Vagina (tissue), 2 donors: ENCODE measurements at regions not wholly inside any gene's neighbourhood (a gene's known extent, or its start where the extent isn't known, plus 50 kb on each side); places are given as distances from the start of the nearest gene placed in this dataset.

Source experiments
- POLR2A ChIP-seq, 2 donors: fragments of 450-650 bp; IDR thresholded peaks; one replicate each; pipeline ENCODE4 v1.6.1; 2017; ENCODE audit warnings: antibody characterized with exemption in 2 of 2, mild to moderate bottlenecking in 2 of 2, moderate library complexity in 2 of 2
- POLR2AphosphoS5 ChIP-seq, 2 donors: sonication (generic); formaldehyde crosslinking; IDR thresholded peaks; one replicate each; pipeline ENCODE4 v1.9.0; 2017; ENCODE audit warnings: antibody characterized with exemption in 2 of 2, mild to moderate bottlenecking in 2 of 2, low read depth in 1 of 2; ENCODE audit not compliant: insufficient read depth in 1 of 2
- TF ChIP-seq, protein P1 (sequence below), 3 experiments: fragments of 450-650 bp in 2 of 3; fragments of 200-600 bp in 1 of 3; sonication (generic) in 1 of 3; IDR thresholded peaks; one replicate each; pipeline ENCODE4 v1.5.1; 2017 to 2019; ENCODE audit warnings: antibody characterized with exemption in 3 of 3, mild to moderate bottlenecking in 2 of 3, moderate library complexity in 2 of 3

DNA sequence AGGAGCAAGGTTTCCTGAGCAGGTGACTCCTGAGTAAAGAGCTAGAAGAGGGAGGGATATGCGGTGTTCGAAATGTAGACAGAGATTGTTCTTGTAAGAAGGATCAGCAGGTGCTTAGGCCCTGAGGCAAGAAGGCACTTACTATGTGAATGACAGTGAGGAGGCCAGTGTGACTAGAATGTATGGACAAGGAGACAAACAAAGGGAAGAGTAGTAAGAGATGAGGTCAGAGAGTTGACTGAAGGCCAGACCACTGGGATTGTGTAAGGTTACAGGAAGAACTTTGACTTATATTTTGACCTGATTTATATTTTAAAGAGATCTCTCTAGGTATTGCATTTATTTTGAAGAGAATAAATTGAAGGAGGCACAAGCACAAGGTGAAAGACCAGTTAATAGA lies 118.4 kb upstream of the ENPEP start:
- TF ChIP-seq, protein P1, sequence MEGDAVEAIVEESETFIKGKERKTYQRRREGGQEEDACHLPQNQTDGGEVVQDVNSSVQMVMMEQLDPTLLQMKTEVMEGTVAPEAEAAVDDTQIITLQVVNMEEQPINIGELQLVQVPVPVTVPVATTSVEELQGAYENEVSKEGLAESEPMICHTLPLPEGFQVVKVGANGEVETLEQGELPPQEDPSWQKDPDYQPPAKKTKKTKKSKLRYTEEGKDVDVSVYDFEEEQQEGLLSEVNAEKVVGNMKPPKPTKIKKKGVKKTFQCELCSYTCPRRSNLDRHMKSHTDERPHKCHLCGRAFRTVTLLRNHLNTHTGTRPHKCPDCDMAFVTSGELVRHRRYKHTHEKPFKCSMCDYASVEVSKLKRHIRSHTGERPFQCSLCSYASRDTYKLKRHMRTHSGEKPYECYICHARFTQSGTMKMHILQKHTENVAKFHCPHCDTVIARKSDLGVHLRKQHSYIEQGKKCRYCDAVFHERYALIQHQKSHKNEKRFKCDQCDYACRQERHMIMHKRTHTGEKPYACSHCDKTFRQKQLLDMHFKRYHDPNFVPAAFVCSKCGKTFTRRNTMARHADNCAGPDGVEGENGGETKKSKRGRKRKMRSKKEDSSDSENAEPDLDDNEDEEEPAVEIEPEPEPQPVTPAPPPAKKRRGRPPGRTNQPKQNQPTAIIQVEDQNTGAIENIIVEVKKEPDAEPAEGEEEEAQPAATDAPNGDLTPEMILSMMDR (IDR thresholded peaks at IDR 0.05): no peak
- no peak for TF ChIP-seq POLR2A (IDR thresholded peaks at IDR 0.05)
- no peak for TF ChIP-seq POLR2AphosphoS5 (IDR thresholded peaks at IDR 0.05; ENCODE audit: insufficient read depth in 1 of 2, low read depth in 1 of 2)
